ENCODE measurements at regions not wholly inside any gene's neighbourhood (a gene's known extent, or its start where the extent isn't known, plus 50 kb on each side); places are given as distances from the start of the nearest gene placed in this dataset.
A peak's percentile ranks its signal among the peaks of the same experiment; 100 is the strongest.

DNA sequence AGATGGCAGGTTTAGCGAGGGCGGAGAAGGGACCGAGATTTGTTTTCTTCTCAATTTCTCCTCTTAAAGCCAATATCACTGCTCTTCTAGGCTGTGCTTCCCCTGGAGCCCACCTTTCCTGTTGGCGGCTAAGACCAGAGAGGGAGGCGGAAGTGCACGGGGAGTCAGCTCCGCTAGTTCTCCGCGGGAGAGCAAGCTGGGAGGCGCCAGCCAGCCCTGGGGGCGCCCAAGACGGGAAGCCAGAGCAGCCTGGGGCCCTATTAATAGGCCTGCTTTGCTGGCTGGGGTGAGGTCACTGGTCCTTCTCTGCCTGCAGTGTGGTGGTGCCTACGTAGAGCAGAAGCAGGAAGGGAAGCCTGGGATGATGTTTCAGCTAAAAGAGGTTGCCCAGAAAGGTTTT lies 61.6 kb downstream of the LSM5 start:
- DNase-seq, result no peak

DNA sequence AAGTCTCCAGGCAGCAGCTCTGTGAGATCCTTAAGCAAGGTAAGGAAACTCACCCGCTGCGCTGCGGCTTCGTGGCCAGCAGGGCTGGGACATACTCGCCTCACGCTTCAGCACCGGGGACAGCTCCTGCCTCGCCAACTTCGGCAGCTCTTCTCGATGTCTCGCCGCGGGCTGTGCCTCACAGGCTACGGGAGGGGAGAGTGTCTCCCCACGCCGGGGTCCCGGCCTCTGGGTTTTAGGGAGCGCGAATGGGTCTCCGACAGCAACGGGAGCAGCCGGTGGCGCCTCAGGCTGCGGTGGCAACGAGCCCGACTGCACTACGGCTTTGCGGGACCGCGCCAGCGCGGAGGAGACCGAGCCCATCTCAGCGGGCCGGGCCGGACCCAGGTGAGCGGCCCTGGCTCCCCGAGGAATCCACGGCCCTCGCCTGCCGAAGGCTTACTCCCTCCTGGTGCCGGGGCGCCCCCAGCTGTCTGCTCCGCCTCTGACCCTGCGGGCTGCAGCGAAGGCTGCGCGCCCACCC lies 62.4 kb downstream of the LSM5 start:
- DNase-seq, result peak in 40 of 56 donors; percentile 0 to 65 (median 15)

DNA sequence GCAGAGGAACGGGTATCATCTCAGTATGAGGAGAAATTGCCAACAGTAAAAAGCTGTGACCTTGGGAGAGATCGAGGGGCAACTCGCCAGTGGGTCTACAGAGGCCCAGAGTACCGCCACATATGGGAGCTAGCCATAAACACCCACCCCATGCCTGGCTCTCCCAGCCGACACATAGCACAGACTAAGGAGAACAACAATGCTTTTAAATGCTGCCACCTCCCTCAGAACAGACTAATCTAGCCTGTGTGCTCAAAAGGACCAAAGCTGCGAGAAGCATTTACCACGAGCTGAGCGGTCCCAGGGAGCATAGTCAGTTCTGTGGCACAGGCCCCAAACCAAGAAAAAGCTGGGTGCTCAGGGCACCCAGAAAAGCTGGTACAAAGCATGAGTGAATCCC lies 73.3 kb downstream of the LSM5 start:
- DNase-seq, result no peak

DNA sequence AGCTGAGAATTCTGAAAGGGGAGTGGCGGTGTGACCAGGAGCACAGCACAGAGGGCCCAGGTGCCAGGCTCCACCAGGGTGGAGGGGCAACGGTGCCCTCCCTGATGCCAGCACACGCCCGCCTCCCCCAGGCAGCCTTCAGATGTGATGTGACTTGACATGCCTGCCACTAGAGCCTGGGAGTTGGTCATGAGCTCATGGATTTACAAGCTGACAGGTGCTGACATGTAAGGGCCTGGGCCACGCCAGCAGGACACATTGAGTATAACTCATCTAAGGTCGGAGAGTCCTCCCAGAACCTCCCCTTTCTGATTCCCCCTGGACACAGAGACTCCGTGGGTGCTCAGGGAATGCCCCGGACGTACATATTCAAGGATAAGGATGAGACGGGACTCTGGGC lies 74.2 kb downstream of the LSM5 start:
- no peak for DNase-seq

DNA sequence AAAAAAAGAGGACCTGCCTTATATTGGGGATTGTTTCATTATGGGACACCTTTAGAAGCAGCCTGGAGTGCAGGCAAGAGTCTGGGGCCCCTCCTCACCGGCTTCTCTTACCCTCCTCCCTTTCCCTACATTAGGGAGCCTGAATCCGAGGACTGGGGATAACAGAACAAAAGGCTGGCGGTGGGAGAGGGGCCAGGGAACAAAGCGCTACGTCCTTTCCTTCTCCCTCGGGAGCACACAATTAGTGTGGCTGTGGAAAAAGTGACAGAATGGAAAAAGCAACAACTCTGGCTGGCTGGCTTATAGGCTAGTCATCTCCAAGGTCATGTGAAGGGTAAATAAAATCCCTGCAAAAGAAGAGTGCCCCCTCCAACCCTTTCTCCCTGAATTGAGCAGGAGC lies 74.7 kb downstream of the LSM5 start:
- DNase-seq, result no peak

DNA sequence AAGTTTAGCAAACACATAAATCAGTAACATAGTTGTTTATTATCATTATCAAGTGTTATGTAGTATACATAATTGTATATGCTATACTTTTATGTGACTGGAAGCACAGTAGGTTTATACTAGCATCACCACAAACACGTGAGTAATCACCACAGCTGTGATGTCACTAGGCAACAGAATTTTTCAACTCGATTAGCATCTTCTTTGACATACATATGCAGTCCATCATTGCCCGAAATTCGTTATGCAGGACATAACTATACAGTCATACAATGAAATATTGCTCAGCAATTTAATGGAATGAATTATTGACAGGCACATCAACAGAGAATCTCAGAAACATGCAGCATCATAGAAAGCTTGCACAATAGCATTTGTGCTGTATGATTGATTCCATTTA lies 77.7 kb downstream of the LSM5 start:
- no peak for DNase-seq

DNA sequence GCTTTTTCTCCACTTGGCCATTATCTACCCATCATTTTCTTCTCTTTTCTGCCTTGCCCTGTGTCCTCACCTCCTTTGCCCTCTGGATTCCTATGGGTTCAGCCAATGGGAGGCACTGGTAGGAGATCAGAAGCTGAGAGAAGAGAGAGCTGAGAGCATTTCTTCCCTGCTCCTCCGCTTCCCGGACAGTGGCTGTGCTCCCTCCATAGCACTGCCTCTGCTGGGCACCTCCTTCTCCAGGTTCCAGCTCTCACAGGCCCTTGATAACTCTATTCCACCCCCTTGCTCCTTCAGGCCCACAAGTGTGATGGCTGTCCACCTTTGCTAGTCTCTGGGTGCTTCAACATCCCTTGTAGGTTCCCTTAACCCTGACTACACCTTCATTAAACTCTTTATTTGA lies 79.6 kb downstream of the LSM5 start:
- no peak for DNase-seq

DNA sequence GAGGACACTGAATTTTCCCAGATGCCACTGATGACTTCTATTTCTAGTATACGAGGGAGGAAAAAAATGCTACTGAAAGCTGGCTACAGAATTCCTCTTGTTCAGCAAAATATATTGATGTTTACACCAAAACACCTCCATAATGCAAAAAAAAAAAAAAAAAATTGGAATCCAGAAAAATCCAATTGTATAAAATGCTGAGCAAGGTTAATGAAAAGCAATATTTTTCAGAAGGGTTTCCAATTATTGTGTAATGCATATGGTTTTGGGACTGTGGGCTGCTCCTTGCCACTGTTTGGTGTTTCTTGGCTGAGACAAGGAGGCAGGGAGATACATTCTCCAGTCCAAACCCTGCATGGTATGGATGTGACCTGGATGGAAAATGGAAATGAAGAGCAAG lies 83.8 kb downstream of the LSM5 start:
- no peak for DNase-seq

DNA sequence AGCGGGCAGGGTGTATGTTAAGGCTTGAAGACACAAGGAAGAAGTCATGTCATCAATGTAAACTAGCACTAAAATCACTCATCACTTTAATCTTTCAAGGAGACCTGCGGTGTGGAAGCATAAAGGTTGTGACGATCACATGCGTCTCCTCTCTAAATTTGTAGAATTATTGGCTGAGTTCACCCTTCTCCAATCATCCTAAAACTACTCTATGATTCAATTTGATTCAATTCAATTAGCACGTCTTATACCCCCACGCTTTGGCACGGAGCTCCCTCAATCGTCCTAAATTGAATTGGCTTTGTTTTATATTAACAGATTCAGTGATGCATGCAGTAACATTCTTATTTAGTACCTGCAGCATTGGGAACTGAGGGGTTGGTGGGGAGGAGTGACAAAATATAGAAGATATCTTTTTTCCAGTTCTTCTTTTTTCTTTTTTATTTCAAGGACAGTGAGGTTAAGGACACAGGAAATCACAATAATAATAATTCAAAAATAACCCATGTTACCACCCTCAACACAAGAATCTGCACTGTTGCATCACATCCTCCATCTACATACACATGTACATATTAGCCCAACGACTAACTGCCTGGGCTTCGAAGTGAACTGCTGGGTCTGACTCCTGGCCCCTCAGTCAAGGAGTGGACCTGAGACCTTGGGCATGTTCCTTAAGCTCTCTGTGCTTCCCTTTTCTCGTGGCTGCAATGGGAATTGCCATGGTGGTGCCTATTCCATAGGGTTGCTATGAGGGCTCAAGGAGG lies 86.5 kb downstream of the LSM5 start:
- no peak for DNase-seq

DNA sequence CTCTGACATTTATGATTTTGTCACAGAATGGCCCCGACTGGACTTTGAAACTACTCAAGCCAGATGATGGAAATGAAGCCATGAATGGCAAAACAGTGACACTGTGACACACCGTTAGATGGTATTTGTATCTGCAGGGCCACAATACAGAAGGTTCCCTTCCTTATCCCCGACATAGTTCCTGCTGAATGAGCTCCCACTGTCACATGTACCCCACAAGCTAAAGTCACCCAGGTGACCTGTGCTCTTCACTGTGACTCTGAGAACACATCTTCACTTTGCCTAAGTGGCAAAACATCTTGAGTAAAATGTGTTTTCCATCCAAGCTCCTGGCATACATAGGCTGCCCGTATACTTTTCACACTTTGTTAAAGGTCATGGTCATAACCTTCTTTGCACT lies 89.5 kb downstream of the LSM5 start:
- DNase-seq, result no peak

DNA sequence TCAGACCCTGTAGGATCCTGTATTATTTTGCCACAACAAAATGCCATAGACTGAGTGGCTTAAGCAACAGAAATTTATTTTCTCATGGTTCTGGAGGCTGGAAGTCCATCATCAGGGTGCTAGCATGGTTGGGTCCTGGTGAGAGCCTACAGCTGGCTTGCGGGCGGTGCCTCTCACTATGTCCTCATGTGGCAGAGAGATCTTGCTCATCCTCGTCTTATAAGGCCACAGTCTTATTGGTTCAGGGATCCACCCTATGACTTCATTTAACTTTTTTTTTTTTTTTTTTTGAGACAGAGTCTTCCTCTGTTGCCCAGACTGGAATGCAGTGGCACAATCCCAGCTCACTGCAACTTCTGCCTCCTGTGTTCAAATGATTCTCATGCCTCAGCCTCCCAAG lies 90.9 kb downstream of the LSM5 start:
- no peak for DNase-seq

DNA sequence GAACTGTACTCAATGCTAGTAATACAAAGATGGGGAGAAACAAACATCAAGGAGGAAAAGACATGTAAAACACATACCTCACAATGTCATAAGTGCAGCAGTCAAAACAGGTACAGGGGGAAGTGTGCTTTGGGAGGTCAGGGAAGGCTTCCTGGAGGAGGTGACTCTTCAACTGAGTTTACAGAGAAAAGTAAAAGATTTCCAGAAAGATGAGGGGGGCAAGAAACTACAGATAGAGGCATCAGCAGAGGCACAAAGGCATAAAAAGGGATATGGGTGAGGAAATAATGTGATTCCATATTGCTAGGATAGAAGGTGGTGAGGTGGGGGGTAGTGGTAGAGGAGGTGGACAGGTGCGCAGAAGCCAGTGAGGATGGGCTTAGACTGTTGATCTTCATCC lies 95.0 kb downstream of the LSM5 start:
- DNase-seq, result no peak

DNA sequence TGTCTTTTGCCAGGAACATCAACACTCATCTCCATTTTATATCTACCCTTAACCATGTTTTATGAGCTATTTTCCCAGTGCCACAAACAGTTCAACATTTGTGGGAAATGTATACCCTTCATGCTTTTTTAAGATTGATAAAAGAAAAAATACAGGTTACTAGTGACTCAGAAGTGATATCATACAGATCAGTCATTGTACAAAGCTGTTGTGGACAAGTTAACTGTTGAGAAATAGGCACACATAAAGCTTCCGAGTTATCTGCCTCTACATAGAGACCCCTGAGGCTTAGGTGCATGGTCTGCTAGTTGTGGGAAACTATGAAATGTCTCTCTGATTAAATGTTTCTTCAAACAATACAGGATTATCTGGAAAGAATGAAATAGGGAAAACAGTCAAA lies 96.3 kb downstream of the LSM5 start:
- no peak for DNase-seq

DNA sequence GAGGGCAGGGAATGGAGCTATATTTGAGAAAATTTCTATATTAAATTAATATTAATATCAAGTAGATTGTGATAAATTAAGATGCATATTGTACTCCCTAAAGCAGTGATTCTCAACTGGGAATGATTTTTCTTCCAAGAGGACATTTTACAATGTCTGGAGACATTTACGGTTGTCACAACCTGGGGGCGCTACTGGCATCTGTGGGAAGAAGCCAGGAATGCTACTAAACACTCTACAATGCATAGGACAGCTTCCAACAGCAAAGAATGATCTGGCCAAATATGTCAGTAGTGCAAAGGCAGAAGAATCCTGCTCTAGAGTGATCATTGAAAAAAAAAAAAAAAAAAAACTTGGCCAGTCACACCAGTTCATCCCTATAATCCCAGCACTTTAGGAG lies 100.0 kb downstream of the LSM5 start:
- no peak for DNase-seq

DNA sequence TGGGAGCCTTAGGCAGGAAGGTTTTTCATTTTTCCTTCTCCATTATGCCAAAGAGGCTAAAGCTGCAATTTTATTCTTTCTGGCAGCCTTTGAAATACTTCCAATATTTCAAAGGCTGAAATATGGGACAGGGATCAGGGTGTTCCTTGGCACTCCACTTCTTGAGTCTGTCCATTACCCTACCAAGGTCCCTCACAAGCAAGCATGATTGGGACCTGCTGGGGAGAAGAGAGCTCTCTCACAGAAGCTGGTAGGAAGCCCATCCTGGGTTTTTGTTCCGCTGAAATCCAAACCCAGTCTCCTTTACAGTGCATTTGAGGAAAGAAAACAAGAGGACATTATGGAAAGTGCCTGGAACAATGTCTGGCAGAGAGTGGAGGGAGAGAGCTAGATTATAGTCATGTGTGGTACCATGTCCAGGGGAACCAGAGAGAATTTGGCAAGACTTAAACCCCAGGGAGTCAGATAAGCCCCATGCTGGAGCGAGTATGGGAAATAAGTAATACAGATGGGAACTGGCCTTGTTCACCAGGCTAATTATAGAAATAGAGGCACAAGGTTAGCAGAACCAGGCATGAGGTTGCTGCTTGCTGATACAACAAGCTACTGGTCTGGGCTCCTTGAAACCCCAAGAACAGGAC lies 104.7 kb downstream of the LSM5 start:
- no peak for DNase-seq

DNA sequence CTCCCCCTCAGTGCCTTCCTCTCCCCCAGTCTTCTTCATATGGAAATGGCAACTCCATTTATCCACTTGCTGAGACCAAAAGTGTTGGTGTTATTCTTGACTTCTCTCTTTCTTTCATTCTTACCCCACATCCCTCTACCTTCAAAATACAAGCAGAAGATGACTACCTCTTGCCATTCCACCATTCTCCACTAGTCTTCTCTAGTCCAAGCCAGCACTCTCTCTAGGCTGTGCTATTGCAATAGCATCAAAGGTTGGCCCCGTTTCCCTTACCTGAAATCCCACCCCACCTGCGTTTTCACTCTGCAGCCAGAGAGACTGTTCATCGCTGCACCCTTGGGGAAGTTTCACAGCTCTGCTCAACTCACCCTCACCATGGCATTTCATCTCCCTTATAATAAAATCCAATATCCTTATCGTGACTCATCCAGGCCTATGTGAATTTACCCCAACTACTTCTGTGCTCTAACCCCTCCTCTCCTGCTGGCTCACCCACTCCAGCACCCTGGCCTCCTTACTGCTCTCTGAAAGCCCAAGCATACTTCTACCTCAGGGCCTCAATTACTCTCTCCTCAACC lies 109.1 kb downstream of the LSM5 start:
- no peak for DNase-seq

DNA sequence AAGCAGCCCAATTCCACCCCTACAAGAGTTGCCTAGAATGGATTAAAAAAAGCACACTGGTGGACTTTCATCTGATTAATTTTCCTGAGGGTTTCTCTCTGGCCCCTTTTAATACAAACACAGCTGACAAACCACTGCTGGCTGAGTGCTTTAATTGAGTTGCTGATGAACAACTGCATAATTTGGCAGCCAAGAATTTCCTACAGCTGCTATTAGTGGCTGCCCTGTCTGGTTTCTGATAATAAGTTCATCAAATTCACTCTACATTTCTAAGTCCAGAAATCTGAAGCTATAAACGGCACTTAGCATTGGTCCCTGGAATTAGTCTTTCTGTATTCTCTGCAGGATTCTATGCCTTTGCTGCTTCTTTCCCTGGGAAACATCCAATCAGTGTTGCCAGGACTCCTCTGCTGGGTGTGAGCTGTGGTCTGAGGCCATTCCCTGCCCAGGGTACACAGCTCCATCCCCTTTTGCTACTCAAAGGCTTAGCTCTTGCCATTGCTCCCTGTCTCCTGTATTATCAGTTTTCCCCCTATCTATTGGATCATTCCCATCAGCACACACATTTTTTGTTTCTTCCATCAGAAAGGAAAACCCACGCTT lies 110.6 kb downstream of the LSM5 start:
- no peak for DNase-seq

DNA sequence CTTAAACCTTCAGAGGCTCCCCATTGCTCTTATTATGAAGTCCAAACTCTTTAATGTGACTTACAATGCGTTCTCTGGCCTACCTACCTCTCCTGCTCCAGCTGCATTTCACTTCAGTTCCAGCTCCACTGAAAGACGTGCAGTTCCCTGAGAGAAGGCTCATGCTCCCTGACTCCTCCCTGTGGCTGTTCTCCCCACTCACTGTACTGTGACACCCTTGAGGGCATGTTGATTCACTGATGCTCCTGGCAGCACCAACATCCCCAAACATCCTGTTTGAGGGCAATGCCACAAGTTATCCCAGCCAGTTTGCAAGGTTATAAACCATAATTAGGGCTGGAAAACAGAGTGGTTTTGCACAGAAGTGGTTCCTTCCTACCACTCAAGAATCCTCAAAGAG lies 111.2 kb downstream of the LSM5 start:
- peak in 2 of 56 donors; percentile 10 to 21 for DNase-seq

DNA sequence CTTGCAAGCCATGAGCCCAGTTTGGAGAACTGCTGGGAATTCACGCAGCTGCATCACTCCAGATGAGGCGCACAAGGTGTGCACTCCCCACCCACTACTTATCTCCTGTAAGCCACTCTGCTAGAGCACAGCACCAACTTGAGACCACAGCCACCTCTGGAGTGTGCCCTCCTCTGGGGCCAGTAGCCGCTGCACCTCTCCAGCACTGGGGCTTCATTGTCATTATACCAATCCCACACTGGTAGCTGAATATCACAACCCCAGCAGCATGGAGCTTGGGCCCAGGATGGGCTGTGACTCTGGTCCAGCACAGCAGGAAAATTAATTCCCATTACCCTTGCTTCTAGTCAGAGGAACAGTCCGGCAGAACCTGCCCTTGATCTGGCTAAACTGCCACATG lies 125.6 kb downstream of the LSM5 start:
- no peak for DNase-seq

DNA sequence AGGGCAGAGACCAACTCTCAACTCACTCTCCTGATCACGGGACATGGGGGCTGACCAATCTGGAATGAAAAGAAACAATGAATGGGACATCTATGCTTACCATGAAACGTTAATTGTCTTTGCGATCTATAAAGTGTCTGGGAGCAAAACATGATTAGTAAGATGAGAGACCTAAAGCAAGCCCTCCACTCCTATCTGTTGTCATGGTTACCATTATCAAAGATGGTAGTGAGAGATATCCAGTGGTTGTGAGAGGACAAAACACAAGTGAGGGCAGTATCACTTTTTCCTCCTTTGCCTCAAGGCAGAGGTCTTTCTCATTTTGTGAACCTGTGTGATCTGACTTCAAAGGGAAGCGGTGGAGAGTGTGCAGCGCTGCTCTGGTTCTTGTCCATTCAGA lies 130.1 kb downstream of the LSM5 start:
- DNase-seq, result no peak

DNA sequence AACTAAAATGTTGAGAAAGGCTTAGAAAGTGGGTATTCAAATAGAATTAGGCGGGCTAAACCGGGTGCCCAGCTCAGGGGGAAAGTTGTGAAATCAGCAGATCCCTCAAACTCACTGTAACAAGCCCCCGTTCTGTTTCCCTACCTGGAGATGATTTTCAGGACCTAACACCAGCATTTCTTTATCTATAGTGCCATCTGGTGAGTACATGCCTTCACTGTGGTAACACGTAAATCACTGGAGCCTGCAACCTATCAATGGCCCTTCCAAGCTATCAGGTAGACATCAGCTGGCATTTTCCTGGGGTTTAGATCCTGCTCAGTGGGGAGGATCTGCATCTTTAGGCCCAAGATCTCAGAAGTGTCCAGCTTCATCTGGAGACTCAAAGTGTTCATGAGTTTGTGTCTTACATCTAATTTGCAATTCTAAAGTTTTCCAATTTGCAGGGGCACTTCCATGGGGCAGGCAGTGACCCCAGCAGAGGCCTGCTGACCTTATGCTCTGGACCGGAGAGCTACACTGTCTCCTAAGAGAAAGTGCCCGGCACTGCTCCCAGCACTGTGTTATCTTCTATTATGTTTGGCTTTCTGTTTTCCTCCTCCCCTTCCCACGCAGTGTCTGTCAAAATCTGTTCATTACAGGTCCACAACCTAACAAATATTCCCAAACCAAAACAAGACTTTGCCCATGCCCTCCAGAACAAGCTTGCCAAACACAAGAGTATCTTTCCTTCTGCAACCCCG lies 132.5 kb downstream of the LSM5 start:
- DNase-seq, result peak in 3 of 56 donors; percentile 5 to 27 (median 18)
